ENCODE measurements at regions not wholly inside any gene's neighbourhood (a gene's known extent, or its start where the extent isn't known, plus 50 kb on each side); places are given as distances from the start of the nearest gene placed in this dataset.

GRCh38 chr13:40076765-40077362, 421.4 kb downstream of the COG6 start:
- TF ChIP-seq CTCF (conservative IDR thresholded peaks at IDR 0.05) = no peak
- no peak overlapping the region for H3K4me3 Mint-ChIP-seq
- H3K27ac Mint-ChIP-seq (ENCODE audit: unreplicated experiment) = no peak overlapping the region
- peaks cover 6% of the 10 kb centered on the region for H3K4me1 Mint-ChIP-seq
- no peaks in the 10 kb centered on the region for H3K36me3 Mint-ChIP-seq (ENCODE audit: low read depth)
- no peaks in the 10 kb centered on the region for H3K27me3 Mint-ChIP-seq (ENCODE audit: low read depth)
- DNase-seq (ENCODE audit: low read depth, low spot score) = no peak
- peaks cover 3% of the 10 kb centered on the region for H3K9me3 Mint-ChIP-seq

- DNase-seq (ENCODE audit: low read depth, low spot score) = no peak
- no peaks in the 10 kb centered on the region for H3K36me3 Mint-ChIP-seq (ENCODE audit: low read depth)
These were observed 422.1 kb downstream of the COG6 start for GRCh38 chr13:40077396-40078027.

GRCh38 chr13:40079721-40080120, 424.3 kb downstream of the COG6 start:
- Mint-ChIP-seq H3K36me3 (ENCODE audit: low read depth) (no peaks in the 10 kb centered on the region), H3K27ac (ENCODE audit: unreplicated experiment) (no peak overlapping the region), H3K4me1 (peaks cover 5% of the 10 kb centered on the region), H3K27me3 (ENCODE audit: low read depth) (no peaks in the 10 kb centered on the region), H3K9me3 (peaks cover 3% of the 10 kb centered on the region), H3K4me3 (no peak overlapping the region)
- no peak for DNase-seq (ENCODE audit: low read depth, low spot score)
- no peak for TF ChIP-seq CTCF (conservative IDR thresholded peaks at IDR 0.05)

More at GRCh38 chr13:40077396-40078027, 422.1 kb downstream of the COG6 start:
- no peak overlapping the region for H3K27ac Mint-ChIP-seq (ENCODE audit: unreplicated experiment)
- no peak for TF ChIP-seq CTCF (conservative IDR thresholded peaks at IDR 0.05)
- no peak overlapping the region for H3K4me3 Mint-ChIP-seq
- H3K9me3 Mint-ChIP-seq = peaks cover 3% of the 10 kb centered on the region
- no peaks in the 10 kb centered on the region for H3K27me3 Mint-ChIP-seq (ENCODE audit: low read depth)
- peaks cover 9% of the 10 kb centered on the region for H3K4me1 Mint-ChIP-seq

DNA sequence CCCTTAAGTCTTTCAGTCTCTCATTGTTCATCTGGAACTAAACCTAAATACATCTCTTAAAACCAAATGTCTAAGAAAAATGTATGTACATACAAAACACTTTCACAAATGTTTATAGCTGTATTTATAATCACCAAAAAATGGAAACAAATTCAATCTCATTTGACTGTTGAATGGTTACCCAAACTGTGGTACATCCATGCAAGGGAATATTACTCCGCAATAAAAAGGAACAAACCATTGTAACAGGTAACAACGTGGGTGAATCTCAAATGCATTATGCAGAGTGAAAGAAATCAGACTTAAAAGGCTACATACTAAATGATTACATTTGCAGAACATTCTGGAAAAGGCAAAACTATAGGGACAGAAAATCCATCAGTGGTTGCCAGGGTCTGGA, 425.2 kb downstream of the COG6 start:
- Mint-ChIP-seq H3K9me3 (peaks cover 3% of the 10 kb centered on the region), H3K36me3 (ENCODE audit: low read depth) (no peaks in the 10 kb centered on the region), H3K4me1 (peaks cover 5% of the 10 kb centered on the region), H3K4me3 (no peak overlapping the region), H3K27ac (ENCODE audit: unreplicated experiment) (no peak overlapping the region), H3K27me3 (ENCODE audit: low read depth) (no peaks in the 10 kb centered on the region)
- TF ChIP-seq CTCF (conservative IDR thresholded peaks at IDR 0.05) = no peak
- no peak for DNase-seq (ENCODE audit: low read depth, low spot score)

GRCh38 chr13:40082639-40083038, 427.2 kb downstream of the COG6 start:
- H3K9me3 Mint-ChIP-seq = peaks cover 3% of the 10 kb centered on the region
- no peak overlapping the region for H3K27ac Mint-ChIP-seq (ENCODE audit: unreplicated experiment)
- H3K4me3 Mint-ChIP-seq = no peak overlapping the region
- no peak for TF ChIP-seq CTCF (conservative IDR thresholded peaks at IDR 0.05)
- H3K36me3 Mint-ChIP-seq (ENCODE audit: low read depth) = no peaks in the 10 kb centered on the region
- no peaks in the 10 kb centered on the region for H3K27me3 Mint-ChIP-seq (ENCODE audit: low read depth)
- DNase-seq (ENCODE audit: low read depth, low spot score) = no peak
- H3K4me1 Mint-ChIP-seq = peaks cover 5% of the 10 kb centered on the region

Data from neural crest cell (in vitro differentiated cells).